LoVo (cell line): ENCODE measurements at regions not wholly inside any gene's neighbourhood (a gene's known extent, or its start where the extent isn't known, plus 50 kb on each side); places are given as distances from the start of the nearest gene placed in this dataset.
"Not testable (repeated sequence)": the region's sequence is repeated elsewhere in the genome, so short reads cannot be mapped to it uniquely, and the experiment has no call there.

Experiments used
- DNase-seq: peaks from one replicate; pipeline ENCODE4 v3.0.0-alpha.2; 2016; ENCODE audit warnings: low spot score

DNA sequence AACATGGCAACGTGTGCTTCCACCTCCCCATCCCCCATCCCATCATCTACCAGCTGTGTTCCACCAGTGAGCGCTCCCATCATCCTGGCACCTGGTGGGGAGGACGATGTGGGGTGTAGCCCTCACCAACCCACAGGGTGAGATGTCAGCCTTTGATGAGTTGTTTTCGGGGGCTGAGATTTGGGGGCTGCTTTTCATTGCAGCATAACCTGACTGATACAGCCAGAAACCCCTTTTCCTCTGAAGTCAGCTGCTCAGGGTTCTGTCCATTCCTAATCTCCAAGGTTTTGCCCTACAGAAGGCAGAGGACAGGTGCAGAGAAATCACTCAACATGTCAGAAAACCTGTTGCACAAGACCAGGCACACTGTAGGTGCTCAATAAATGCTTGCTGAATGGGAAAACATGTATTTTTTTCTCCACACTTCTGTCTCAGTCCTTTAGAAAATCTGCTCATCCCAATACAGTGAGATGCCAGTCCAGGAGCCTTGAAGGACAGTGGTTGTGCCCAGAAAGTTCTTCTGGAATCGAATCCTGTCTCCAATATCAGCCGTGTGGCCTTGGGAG lies 239.8 kb downstream of the RBM19 start:
- DNase-seq, result no peak

DNA sequence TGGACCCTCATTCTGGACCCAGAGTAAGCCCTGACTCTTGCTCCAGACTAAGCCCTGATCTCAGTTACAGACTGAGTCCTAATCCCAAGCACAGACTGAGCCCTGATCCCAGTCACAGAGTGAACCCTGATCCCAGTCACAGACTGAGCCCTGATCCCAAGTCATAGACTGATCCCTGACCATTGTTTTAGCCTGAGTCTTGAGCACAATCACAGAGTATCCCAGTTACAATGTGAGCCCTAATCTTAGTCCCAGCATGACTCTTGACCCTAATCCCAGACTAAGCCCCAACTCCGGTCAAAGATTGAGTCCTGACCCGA lies 240.6 kb downstream of the RBM19 start:
- no peak for DNase-seq

DNA sequence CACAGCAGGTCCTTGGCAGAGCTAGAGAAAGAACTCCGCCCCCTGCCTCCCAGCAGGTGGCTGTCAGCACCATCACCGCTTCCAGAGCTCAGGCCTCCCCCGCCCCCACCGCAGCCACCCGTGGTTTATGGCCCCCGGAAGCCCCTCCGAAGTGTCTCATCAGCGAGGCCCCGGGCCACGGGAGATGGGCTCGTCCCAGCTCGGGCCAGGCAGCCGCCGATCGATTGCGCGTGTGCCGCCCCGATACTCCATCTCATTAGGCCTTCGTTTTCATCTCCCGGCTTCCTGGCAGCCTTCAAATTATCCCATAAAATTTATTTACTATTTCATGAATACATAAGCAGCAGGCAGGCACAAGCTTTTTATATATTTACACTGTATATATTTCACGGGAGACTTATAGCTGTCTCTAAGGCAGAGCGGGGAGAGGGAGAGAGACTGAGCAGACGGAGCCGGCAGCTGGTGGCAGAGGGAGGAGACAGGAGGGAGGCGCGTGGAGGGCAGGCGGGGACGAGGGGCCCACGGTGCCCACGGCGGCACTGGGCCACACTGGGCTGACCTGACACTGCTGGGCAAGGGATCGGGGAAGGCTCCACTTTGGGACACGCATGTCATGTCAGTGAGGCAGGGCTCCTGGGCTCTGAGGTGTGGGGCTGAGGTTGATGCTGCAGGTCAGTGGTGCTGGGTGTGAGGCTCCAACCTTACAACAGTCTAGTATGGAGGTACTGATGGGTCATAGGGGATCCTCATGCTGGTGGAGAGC lies 241.2 kb downstream of the RBM19 start:
- DNase-seq, result no peak

DNA sequence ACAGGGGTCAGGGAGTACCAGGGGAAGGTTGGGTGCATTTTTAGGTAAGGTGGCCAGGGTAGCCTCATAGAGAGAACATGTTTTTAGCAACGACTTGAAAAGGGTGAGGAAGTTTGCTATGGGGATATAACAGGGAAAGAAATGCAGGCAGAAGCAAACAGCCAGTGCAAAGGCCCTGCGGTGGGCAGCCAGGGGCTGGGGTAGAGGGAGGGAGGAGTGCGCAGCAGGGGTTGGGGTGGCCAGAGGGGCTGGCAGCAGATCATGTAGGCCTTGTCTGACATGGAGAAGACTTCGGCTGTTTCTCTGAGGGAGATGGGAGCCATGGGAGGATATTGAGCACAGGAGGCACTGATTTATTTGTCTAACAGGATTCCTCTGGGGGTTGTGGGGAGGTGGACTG lies 242.5 kb downstream of the RBM19 start:
- no peak for DNase-seq

DNA sequence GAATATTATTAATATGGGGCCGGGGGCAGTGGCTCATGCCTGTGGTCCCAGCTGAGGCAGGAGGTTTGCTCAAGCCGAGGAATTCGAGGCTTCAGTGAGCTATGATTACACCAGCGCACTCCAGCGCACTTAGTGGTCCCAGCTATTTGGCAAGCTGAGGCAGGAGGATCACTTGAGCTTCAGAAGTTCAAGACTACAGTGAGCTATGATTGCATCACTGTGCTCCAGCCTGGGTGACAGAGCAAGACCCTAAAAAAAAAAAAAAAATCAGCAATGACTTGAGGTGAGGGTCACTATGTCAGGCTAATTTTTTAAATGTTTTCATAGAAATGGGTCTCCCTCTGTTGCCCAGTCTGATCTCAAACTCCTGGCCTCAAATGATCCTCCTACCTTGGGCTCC lies 243.4 kb downstream of the RBM19 start:
- DNase-seq, result no peak

DNA sequence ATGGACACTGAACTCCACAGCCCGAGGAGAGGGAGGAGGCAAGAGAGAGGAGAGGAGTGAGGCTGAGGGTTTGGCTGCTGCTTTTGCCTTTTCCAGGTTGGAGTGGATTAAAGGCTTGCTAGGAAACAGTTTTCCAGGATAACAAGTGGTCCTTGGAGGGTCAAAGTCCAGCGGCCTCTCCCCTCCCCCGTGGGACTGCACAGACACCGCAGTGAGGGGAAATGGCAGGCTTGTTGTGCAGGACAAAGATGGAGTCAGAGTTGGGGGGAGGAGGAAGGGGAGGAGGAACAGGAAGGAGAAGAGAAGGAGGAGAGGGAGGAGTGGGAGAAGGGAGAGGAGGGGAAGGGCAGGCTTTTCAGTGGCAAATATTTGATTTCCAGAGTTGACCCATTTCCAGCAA lies 245.5 kb downstream of the RBM19 start:
- no peak for DNase-seq

DNA sequence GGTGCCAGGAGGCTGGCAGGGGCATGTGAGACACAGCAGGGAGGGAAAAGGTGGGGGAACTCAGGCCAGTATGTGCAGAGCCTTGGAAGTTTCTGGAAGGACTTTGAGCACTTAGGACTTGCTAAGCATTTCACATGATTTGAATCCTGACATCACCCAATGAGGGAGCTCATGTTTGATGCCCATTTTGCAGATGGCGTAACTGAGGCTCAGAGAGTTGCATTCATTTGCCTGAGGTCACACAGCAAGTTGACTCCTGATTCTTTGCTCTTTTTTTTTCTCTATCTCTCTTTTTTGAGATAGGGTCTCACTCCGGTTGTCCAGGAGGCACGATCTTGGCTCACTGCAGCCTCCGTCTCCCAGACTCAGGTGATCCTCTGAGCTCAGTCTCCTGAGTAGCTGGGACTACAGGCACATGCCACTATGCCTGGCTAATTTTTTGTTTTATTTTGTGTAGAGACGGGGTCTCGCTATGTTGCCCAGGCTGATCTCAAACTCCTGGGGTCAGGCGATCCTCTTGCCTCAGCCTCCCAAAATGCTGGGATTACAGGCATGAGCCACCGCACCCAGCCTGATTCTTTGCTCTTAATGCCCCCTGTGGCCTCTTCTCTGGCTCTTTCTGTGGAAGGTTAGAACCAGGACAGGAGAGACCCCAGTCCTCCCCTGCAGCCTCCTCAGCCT lies 246.1 kb downstream of the RBM19 start:
- no peak for DNase-seq

DNA sequence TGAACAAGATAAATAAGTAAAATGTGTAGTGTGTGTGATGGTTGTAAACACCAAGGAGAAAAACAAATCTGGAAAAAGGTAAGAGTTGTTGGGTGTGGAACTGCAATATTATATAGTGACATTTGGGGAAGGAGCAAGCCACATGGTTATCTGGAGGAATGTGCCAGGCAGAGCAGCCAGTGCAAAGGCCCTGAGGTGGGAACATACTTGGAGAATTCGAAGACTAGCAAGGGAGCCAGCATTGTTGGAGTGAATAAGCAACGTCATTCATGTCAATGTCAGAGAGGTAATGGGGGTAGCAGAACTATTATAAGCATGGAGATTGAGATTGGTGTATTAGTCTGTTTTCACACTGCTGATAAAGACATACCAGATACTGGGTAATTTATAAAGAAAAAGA lies 241.5 kb upstream of the LHX5 start:
- no peak for DNase-seq

DNA sequence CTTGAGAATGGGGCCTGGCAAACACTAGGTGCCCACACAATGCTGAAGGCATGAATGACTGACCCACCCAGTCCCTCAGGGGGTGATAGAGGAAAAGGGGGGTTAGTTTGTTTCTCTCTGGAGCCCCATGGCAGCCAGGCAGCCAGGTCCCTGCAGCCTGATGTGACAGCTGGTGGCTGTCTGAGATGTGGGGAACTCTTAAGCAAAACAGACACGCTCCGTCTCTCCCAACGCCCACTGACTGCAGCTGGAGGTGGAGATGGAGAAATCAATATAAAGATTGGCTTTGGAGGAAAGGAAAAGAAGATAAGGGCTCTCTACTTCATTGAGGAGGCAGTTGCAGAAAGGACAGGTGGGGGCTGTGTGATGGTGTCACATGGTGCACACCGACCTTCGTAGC lies 240.8 kb upstream of the LHX5 start:
- DNase-seq, result no peak

DNA sequence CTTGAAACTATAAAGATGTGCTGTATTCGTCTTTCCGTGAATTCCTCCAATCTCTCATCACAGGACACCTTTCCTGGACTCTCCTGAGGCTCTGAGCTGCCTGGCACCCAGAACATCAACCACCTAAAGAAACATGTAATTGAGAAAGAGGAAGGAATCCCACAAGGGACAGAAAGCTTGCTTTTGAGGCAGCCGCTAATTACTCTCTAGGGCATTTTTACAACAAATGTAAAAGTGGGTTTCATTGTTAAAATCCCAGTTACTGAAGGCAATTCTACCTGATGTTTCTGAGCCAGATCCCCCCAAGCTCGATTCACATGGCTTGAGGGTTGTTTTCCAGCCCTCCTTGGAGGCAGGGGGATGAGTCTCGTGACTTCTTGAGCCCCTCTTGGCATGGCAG lies 238.5 kb upstream of the LHX5 start:
- no peak for DNase-seq

DNA sequence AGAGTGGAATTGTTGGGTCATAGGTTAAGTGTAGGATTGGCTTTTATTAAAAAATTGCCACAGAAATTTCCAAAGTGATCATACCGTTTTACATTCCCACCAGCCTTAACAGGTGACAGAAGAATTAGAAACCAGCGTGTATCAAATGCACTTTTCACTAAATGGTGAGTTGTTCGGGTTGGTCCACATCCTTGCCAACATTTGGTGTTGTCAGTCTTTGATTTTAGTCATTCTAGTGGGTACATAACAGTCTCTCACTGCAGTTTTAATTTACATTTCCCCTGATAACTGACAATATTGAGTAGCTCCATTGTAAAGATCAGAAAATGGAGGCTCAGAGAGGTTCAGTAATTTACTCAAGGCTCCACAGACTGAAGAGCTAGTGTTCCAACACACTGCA lies 237.8 kb upstream of the LHX5 start:
- no peak for DNase-seq

DNA sequence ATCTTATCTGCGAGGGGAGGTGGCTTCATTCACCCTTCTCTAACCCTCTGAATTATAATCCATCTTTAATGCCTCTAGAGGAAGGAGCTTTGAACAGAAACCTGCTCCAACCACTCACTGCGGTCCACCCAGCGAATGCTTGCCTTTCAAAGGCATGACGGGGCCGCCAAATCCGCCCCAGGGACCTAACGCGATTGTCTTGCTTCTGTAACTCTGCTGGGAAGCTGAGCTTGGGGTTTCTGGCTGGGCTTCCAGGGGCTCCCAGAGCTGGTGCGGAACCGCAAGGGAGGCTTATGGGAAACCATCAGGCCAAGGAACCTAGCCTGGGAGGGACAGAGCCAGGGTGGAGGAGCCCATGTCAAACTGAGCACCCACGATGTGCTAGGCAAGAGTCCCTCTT lies 231.2 kb upstream of the LHX5 start:
- no peak for DNase-seq

DNA sequence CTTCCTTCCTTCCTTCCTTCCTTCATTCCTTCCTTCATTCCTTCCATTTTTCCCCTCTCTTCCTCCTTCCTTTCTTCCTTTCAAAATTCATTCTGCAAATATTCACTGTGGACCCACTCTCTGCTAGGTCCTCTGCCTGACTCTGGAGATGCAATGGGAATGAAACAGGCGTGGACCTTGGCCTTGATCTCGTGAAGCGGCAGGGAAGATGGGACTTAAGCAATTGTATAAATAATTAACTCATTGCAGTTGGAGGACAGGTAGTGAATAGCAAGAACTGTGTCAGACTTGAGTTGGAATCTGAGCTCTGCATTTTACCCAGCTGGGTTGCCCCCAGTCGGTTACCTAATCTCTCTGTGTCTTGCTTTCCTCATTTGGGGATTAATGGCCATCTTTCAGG lies 230.6 kb upstream of the LHX5 start:
- no peak for DNase-seq

DNA sequence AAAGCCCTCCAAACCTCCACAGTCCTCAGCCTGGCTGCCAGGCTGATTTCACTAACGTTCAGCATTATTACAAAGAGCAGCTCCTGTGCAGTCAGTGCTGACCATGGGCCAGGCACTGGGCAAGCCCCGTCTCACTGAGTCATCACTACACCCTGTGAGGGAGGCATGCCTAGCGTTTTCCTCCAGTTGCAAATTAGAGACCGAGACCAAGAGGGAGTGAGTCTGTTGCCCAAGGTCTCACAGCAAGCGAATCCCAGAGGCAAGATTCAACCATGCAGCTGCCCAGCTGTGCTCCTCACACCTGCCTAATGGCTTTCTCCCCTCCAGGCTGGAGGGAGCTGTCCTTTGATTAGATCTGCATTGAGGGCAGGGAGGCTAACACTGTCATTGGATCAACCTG lies 229.3 kb upstream of the LHX5 start:
- DNase-seq, result no peak

DNA sequence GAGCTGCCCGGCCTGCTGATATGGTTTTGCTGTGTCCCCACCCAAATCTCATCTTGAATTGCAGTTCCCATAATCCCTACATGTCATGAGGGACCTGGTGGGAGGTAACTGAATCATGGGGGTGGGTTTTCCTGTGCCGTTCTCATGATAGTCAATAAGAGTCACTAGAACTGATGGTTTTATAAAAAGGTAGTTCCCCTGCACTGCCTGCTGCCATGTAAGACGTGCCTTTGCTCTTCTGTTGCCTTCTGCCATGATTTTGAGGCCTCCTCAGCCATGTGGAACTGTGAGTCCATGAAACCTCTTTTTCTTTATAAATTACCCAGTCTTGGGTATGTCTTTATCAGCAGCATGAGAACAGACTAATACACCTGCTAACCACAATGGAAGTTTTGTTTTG lies 228.3 kb upstream of the LHX5 start:
- not testable (repeated sequence) for DNase-seq

DNA sequence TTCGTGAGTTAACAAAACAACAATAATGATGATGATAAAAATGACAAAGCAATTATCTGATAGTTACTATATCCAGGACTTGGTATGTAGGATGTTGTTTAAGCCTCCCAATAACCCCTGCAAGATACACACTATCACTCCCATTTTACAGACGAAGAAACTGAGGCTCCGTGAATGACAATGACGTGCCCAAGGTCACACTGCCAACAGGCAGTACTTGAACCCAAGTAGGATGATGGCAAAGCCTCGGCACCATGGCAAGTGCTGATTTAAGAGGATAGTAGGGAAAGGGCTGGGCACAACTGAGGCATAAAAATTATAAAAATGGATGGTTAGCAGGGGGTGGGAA lies 226.8 kb upstream of the LHX5 start:
- no peak for DNase-seq

DNA sequence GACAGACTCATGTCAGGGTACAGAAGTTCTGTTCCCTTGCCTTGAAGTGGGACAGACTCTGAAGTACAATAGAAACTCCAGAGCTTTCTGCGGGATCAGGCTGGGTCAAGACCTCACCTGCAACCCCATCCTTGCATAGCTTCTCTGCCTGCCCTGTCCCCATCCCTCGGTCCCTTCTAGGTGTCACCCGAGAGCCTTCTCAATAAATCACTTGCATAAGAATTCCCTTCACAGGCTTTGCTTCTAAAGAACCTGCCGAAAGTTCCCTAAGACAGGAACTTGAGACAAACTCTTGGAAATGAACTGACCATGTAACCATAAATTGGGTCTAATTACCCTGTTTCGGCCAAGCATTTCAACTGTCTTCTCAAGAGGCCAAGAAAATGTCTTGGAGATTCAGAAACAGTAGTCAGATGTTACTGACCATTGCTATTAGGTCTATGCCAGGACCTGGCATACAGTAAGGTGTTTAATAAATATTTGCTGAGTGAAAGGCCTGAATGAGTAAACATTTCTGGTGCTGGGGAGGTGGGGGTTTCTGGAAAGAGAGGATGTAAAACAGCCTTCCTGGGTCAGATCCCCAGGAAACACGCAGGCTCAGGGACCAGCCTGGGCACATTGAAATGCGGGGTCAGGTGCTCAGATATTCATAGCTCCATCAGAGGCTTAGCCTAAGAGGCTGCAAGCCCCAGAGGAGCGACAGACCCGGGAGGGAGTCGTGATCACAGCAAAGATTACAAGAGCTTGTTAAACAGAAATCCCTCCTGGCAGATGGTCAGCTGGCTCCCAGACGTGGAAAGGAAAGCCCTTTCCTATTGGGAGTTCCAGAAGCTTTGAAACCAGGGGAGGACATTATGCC lies 226.2 kb upstream of the LHX5 start:
- DNase-seq, result no peak

DNA sequence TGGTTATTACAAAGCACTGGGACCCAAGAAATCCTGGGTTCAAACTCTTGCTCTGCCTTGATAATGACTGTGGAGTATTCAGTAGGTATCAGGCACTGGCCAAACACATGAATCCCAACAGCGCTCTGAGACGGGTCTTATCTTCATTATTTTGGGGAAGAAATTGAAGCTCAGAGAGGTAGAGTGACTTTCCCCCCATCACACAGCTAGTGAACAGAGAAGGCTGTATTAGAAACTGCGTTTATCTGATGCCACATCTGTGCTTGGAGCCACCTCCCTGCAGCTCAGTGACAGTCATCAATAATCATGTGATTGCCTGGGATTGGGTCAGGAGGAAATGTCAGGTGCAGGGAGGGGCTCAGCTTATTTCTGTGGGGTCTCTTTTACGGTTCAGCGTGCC lies 225.4 kb upstream of the LHX5 start:
- DNase-seq, result no peak

DNA sequence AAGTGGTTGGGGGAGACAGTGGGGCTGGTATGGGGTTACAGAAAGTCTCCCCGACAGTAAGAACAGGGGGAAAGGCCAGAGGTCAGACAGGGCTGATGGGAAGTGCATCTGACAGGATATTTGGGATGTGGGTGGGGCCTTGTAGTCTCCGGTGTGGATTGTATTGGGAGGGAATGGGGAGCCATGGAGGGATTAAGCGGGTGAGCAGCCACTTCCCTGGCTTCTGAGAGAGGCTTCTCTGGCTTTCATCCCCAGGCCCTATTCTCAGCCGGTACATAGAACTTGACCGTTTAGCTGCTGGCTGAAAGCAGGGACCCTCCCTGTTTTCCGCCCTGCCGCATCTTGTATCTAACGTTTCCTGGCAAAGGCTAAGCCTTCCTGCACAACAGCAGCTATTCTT lies 222.0 kb upstream of the LHX5 start:
- no peak for DNase-seq

DNA sequence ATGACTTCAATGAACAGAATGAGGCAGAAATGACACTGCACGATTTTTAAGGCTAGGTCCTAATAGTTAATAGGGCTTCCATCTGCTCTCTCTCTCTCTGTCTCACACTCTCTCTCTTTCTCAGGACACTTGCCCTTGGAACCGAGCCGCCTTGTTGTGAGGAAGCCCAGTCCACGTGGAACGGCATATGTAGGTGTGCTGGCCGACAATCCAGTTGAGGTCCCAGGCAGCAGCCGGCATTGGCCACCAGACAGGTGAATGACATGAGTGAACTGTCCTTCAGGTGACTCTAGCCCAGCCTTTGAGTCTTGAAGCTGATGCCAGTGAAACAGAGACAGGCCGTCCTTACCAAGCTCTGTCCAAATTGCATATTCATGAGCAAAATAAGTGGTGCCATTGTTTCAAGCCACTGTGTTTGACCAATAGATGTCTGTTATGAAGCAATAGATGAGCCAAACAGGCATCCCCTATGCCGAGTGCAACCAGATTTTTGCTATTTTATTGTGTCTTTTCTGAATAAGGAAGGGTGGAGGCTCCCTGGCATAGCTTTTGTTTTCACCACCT lies 217.5 kb upstream of the LHX5 start:
- DNase-seq, result no peak

DNA sequence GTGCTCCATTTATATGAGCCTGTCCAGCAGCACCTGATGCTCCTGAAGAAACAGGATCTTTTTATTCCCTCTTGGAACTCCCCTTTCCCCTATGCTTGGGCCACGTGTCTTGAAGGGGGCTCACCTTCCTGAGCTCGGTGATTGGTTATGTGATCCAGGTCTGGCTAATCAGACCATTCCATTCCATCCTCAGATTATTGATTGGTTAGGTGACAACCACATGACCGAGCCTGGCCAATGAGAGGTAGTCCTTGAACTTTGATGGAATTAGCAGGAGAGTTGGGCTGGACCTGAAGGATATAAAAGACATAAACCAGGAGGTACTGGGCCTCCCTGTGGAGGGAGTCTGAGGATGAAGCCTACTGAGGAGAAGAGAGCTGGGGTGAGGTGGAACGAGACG lies 216.6 kb upstream of the LHX5 start:
- DNase-seq, result no peak

DNA sequence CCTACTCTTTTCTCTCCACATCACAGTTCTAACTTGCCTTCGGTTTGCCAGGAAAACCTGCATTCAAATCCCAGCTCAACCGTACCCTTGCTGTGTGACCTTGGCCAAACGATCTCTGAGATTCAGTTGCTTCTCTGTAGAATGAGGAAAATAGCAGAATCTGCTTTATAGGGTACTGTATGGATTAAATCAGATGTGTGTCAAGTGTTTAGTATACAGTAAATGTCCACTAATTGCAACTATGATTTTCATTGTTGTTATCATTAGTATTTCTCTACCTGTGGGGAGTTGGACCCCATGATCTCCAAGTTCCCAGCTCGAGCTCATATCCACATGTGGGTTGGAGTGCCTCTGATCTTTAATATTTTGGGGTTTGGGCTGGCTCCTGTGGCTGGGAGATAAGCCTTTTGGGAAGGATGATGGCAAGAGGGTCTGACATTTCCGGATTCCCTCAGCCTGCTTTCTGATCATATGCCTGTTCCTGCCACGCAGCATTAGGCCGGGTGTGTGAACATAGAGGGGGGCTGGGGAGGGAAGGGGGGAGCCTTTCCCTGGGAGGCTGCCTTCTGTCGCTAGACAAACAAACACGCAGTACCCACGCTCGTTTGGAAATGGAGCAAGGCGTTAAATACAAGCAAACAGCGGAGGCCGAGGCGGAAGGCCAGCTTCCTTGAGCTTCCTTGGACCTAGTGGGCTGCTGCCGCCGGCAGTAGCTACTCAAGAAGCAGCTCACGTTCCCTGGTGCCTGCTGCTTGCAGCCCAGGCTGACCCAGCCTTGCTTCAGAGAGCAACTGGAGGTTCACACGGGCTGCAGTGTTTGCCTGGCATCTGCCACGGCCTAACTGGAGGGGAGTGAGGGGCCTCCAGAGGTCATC lies 213.5 kb upstream of the LHX5 start:
- no peak for DNase-seq
